ENCODE measurements at regions not wholly inside any gene's neighbourhood (a gene's known extent, or its start where the extent isn't known, plus 50 kb on each side); places are given as distances from the start of the nearest gene placed in this dataset.

DNA sequence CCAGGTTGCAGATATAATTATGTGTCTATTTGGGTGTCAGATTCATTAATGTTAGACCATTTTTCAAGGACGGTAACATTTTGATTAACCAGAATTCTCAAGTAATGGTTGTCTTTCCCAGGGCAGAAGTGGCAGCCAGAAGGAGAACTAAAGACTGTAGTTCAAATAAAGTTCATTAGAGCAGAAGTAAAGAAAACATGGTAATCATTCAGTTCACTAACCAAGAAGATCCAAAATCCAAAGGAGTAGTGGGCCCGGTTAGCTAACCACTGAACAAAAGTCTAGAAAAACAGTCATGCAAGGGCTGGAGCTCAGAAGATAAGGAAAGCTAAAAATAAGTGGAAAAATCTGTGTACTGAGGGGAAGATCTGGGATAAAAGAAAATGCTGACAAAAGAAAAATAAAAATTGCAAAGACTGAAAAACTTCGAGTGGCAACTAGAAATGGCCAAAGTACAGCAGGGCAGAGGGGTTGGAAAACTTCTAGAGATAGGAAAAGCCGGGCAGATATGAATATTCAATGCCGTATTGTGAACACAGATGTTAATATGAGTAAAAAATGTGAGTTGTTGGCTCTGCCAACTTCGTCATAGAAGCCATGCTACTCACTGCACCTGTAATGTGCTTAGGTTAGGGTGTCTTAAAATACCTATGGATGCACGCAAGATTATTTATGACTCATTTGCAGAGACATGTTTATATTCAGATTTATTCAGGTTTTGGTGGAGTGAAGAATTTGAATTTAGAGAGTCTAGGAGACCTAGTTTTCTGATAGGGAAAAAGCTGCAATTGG, 925.9 kb downstream of the LTN1 start:
- TF ChIP-seq, protein P1, sequence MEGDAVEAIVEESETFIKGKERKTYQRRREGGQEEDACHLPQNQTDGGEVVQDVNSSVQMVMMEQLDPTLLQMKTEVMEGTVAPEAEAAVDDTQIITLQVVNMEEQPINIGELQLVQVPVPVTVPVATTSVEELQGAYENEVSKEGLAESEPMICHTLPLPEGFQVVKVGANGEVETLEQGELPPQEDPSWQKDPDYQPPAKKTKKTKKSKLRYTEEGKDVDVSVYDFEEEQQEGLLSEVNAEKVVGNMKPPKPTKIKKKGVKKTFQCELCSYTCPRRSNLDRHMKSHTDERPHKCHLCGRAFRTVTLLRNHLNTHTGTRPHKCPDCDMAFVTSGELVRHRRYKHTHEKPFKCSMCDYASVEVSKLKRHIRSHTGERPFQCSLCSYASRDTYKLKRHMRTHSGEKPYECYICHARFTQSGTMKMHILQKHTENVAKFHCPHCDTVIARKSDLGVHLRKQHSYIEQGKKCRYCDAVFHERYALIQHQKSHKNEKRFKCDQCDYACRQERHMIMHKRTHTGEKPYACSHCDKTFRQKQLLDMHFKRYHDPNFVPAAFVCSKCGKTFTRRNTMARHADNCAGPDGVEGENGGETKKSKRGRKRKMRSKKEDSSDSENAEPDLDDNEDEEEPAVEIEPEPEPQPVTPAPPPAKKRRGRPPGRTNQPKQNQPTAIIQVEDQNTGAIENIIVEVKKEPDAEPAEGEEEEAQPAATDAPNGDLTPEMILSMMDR (IDR thresholded peaks at IDR 0.05; ENCODE audit: low read depth, low read length, poor library complexity, severe bottlenecking): no peak
- no peak for TF ChIP-seq EZH2phosphoT487 (IDR thresholded peaks at IDR 0.05; ENCODE audit: borderline replicate concordance, low read length)
